ENCODE measurements at regions not wholly inside any gene's neighbourhood (a gene's known extent, or its start where the extent isn't known, plus 50 kb on each side); places are given as distances from the start of the nearest gene placed in this dataset.

GRCh38 chr4:63302792-63303191 is 1106.5 kb downstream of the TECRL start (continued):
- TF ChIP-seq ZNF788 (CRISPR knock-in tag; IDR thresholded peaks at IDR 0.05; ENCODE audit: borderline replicate concordance) (no peak), SMAD9 (CRISPR knock-in tag; IDR thresholded peaks at IDR 0.05) (no peak)

- Histone ChIP-seq H3K9ac (ENCODE audit: insufficient read depth, low read depth, low read length) (no peak overlapping the region), H3K27ac (ENCODE audit: extremely low read length, insufficient read depth, low read length) (no peak overlapping the region), H3K4me2 (ENCODE audit: low read depth, low read length) (no peak overlapping the region), H3K79me2 (ENCODE audit: insufficient read depth, low read length) (no peaks in the 10 kb centered on the region), H2AFZ (ENCODE audit: low read length) (no peak overlapping the region), H3K36me3 (replicated peaks in 1 of 2; ENCODE audit: control insufficient read depth in 1 of 2, insufficient read depth in 2 of 2, low read length in 2 of 2) (no peaks in the 10 kb centered on the region), H4K20me1 (ENCODE audit: insufficient read depth, low read length) (no peaks in the 10 kb centered on the region), H3K9me3 (ENCODE audit: low read length) (no peaks in the 10 kb centered on the region), H3K4me3 (replicated peaks in 1 of 3; ENCODE audit: insufficient read depth in 1 of 3, low read depth in 2 of 3, low read length in 3 of 3) (no peak overlapping the region), H3K4me1 (ENCODE audit: insufficient read depth, low read length) (no peaks in the 10 kb centered on the region), H3K27me3 (ENCODE audit: control insufficient read depth in 1 of 2, insufficient read depth in 2 of 2, low read length in 2 of 2) (no peaks in the 10 kb centered on the region)
- intact Hi-C loops (cut with micrococcal nuclease; ENCODE audit: unreplicated experiment) (no loop called here), in situ Hi-C loops (cut with HindIII; ENCODE audit: extremely low pct_ligation_motif_present, low pct_unique_long_range_greater_than_20kb) (no loop called here)
- ChIA-PET POLR2A (no interaction called here), CTCF (ENCODE audit: low intra/inter-chr PET ratio, low total read pairs) (no interaction called here)
- 3% methylated on average over 1 of the region's 1 CpG for WGBS (ENCODE audit: low lambda C conversion rate)
- ATAC-seq (no peak), FAIRE-seq (no peak), DNase-seq (ENCODE audit: low spot score) (no peak)
- no TSS peak for BruUV-seq (replicated peaks)
- TF ChIP-seq, protein P1, sequence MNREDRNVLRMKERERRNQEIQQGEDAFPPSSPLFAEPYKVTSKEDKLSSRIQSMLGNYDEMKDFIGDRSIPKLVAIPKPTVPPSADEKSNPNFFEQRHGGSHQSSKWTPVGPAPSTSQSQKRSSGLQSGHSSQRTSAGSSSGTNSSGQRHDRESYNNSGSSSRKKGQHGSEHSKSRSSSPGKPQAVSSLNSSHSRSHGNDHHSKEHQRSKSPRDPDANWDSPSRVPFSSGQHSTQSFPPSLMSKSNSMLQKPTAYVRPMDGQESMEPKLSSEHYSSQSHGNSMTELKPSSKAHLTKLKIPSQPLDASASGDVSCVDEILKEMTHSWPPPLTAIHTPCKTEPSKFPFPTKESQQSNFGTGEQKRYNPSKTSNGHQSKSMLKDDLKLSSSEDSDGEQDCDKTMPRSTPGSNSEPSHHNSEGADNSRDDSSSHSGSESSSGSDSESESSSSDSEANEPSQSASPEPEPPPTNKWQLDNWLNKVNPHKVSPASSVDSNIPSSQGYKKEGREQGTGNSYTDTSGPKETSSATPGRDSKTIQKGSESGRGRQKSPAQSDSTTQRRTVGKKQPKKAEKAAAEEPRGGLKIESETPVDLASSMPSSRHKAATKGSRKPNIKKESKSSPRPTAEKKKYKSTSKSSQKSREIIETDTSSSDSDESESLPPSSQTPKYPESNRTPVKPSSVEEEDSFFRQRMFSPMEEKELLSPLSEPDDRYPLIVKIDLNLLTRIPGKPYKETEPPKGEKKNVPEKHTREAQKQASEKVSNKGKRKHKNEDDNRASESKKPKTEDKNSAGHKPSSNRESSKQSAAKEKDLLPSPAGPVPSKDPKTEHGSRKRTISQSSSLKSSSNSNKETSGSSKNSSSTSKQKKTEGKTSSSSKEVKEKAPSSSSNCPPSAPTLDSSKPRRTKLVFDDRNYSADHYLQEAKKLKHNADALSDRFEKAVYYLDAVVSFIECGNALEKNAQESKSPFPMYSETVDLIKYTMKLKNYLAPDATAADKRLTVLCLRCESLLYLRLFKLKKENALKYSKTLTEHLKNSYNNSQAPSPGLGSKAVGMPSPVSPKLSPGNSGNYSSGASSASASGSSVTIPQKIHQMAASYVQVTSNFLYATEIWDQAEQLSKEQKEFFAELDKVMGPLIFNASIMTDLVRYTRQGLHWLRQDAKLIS (CRISPR knock-in tag; IDR thresholded peaks at IDR 0.05) = no peak
- TF ChIP-seq HNRNPUL1 (IDR thresholded peaks at IDR 0.05; ENCODE audit: low read depth, low read length) = no peak
- TF ChIP-seq NBN (conservative IDR thresholded peaks at IDR 0.05) = no peak
- TF ChIP-seq SP5 (CRISPR knock-in tag; IDR thresholded peaks at IDR 0.05; ENCODE audit: borderline replicate concordance, low read depth) = no peak
- no peak for TF ChIP-seq KDM3A (CRISPR knock-in tag; IDR thresholded peaks at IDR 0.05; ENCODE audit: low read depth)
- TF ChIP-seq PRMT3 (CRISPR knock-in tag; IDR thresholded peaks at IDR 0.05; ENCODE audit: borderline replicate concordance, low read depth) = no peak
- TF ChIP-seq, protein P2, sequence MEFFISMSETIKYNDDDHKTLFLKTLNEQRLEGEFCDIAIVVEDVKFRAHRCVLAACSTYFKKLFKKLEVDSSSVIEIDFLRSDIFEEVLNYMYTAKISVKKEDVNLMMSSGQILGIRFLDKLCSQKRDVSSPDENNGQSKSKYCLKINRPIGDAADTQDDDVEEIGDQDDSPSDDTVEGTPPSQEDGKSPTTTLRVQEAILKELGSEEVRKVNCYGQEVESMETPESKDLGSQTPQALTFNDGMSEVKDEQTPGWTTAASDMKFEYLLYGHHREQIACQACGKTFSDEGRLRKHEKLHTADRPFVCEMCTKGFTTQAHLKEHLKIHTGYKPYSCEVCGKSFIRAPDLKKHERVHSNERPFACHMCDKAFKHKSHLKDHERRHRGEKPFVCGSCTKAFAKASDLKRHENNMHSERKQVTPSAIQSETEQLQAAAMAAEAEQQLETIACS (CRISPR knock-in tag; IDR thresholded peaks at IDR 0.05) = no peak
- no peak for TF ChIP-seq SSRP1 (CRISPR knock-in tag; IDR thresholded peaks at IDR 0.05)
- no peak for TF ChIP-seq ZNF503 (CRISPR knock-in tag; IDR thresholded peaks at IDR 0.05)
- TF ChIP-seq SOX13 (IDR thresholded peaks at IDR 0.05) = no peak
- TF ChIP-seq SOX13 (CRISPR knock-in tag; conservative IDR thresholded peaks at IDR 0.05 in 1 of 2, IDR thresholded peaks at IDR 0.05 in 1 of 2) = no peak
Observed at GRCh38 chr4:63302078-63302477, 1107.2 kb downstream of the TECRL start.

Measured in HepG2 (cell line).